ENCODE measurements at regions not wholly inside any gene's neighbourhood (a gene's known extent, or its start where the extent isn't known, plus 50 kb on each side); places are given as distances from the start of the nearest gene placed in this dataset.

GRCh38 chr15:87197981-87198380, 1058.6 kb downstream of the NTRK3 start:
- TF ChIP-seq CTCF (IDR thresholded peaks at IDR 0.05 in 4 of 5, conservative IDR thresholded peaks at IDR 0.05 in 1 of 5) (no peak), POLR2A (IDR thresholded peaks at IDR 0.05) (no peak)
